Testis (tissue), 2 donors: ENCODE measurements at regions not wholly inside any gene's neighbourhood (a gene's known extent, or its start where the extent isn't known, plus 50 kb on each side); places are given as distances from the start of the nearest gene placed in this dataset.

ENCODE experiments used
- DNase-seq: peaks from one replicate; pipeline ENCODE4 v3.0.0-alpha.2; 2019
- H3K27ac ChIP-seq, 2 donors: fragments of 200-600 bp; sonication (generic); one replicate each; pipeline ENCODE4 v1.5.1; 2019
- H3K27me3 ChIP-seq: fragments of 200-600 bp; sonication (generic); one replicate; pipeline ENCODE4 v1.5.1; 2019
- H3K36me3 ChIP-seq: fragments of 200-600 bp; sonication (generic); one replicate; pipeline ENCODE4 v1.5.1; 2017; ENCODE audit warnings: low read depth; ENCODE audit errors: missing control alignments
- H3K4me1 ChIP-seq: fragments of 200-600 bp; sonication (generic); one replicate; pipeline ENCODE4 v1.5.1; 2019
- H3K4me3 ChIP-seq, 2 donors: fragments of 200-600 bp; sonication (generic); one replicate each; pipeline ENCODE4 v1.5.1; 2017 to 2019
- H3K9me3 ChIP-seq: fragments of 200-600 bp; sonication (generic); one replicate; pipeline ENCODE4 v1.5.1; 2017
- POLR2A ChIP-seq: fragments of 450-650 bp; IDR thresholded peaks from one replicate; pipeline ENCODE4 v1.6.1; 2017; ENCODE audit warnings: antibody characterized with exemption, mild to moderate bottlenecking, moderate library complexity
- WGBS, 2 donors: methylation state at CpG; one replicate each; pipeline ENCODE4 v1.1.5; 2018; 5-methylcytosine and 5-hydroxymethylcytosine counted together
- intact Hi-C: fragments of 100-400 bp; cut with DNase I; formaldehyde crosslinking; loops from one replicate; pipeline ENCODE4 v1.15.1; 2023; ENCODE audit warnings: low total_unique reads
- TF ChIP-seq, protein P1 (sequence below), 3 experiments: fragments of 450-650 bp in 2 of 3; fragments of 200-600 bp in 1 of 3; sonication (generic) in 1 of 3; IDR thresholded peaks; one replicate each; pipeline ENCODE4 v1.5.1; 2016 to 2019; ENCODE audit warnings: antibody characterized with exemption in 3 of 3, mild to moderate bottlenecking in 2 of 3, moderate library complexity in 1 of 3

DNA sequence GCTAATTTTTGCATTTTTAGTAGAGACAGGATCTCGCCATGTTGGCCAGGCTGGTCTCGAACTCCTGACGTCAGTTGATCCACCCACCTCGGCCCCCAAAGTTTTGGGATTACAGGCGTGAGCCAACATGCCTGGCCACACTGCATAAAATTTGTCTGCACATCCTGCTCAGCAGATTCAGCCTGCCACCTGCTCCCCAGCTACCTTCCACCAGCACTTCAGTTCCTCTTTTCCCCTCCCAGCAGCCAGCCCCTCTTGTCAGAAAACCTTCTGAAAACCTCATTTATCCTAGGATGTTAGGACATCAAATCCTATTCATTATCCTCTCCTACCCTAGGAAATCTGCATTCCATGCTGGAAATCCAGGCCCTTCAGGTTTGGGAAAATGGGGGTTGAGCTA is 78.2 kb upstream of the CALM2 start:
- Histone ChIP-seq H3K36me3 (no peaks in the 10 kb centered on the region), H3K27me3 (no peaks in the 10 kb centered on the region), H3K4me1 (no peaks in the 10 kb centered on the region), H3K27ac (no peak overlapping the region), H3K9me3 (no peaks in the 10 kb centered on the region), H3K4me3 (no peak overlapping the region)
- no peak for DNase-seq
- WGBS, 2 donors: 73 to 95% methylated on average over 5 of the region's 5 CpGs
- TF ChIP-seq POLR2A: no peak
- TF ChIP-seq, protein P1, sequence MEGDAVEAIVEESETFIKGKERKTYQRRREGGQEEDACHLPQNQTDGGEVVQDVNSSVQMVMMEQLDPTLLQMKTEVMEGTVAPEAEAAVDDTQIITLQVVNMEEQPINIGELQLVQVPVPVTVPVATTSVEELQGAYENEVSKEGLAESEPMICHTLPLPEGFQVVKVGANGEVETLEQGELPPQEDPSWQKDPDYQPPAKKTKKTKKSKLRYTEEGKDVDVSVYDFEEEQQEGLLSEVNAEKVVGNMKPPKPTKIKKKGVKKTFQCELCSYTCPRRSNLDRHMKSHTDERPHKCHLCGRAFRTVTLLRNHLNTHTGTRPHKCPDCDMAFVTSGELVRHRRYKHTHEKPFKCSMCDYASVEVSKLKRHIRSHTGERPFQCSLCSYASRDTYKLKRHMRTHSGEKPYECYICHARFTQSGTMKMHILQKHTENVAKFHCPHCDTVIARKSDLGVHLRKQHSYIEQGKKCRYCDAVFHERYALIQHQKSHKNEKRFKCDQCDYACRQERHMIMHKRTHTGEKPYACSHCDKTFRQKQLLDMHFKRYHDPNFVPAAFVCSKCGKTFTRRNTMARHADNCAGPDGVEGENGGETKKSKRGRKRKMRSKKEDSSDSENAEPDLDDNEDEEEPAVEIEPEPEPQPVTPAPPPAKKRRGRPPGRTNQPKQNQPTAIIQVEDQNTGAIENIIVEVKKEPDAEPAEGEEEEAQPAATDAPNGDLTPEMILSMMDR (IDR thresholded peaks at IDR 0.05): no peak
- intact Hi-C loops: no loop called here

DNA sequence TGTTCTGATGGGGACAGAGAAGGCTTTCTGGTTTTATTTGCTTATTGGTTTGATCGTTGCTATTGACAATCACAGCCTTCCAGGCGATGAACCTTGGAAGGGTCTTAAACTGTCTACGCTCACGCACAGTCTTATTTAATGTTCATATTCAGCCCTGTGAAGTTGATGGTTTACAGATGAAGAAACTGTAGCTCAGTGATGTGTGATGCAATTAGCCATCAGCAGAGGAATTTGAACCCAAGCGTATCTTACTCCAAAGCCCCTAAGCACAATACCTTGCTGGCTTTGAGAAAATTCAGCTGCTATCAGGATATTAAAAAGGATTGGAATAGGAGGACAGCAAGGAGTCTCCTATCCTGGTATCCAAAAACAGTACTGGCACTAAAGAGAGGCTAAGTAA is 77.1 kb upstream of the CALM2 start:
- no peaks in the 10 kb centered on the region for H3K27me3 ChIP-seq
- no peak overlapping the region for H3K27ac ChIP-seq
- H3K9me3 ChIP-seq: no peaks in the 10 kb centered on the region
- 80 to 97% methylated on average over 5 of the region's 5 CpGs for WGBS, 2 donors
- H3K36me3 ChIP-seq: no peaks in the 10 kb centered on the region
- TF ChIP-seq POLR2A: no peak
- H3K4me3 ChIP-seq: no peak overlapping the region
- no peak for DNase-seq
- no peaks in the 10 kb centered on the region for H3K4me1 ChIP-seq
- intact Hi-C loops: no loop called here

DNA sequence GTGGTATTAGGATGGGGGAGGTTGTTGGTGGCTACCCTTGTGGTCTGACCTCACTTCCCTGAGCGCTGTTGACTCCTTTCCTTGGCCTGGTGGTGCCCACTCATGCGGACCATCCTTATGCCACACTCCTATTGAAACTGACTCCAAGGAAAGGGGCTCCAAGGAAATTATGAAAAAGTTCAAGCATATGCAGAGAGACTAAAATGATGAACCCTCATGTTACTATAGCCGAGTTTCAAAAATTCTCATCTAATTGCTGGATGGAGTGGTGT is 75.0 kb upstream of the CALM2 start:
- 91 to 92% methylated on average over 3 of the region's 3 CpGs for WGBS, 2 donors
- TF ChIP-seq POLR2A: no peak
- TF ChIP-seq, protein P1 (IDR thresholded peaks at IDR 0.05): no peak
- Histone ChIP-seq H3K4me1 (no peaks in the 10 kb centered on the region), H3K36me3 (no peaks in the 10 kb centered on the region), H3K27ac (no peak overlapping the region), H3K27me3 (no peaks in the 10 kb centered on the region), H3K4me3 (no peak overlapping the region), H3K9me3 (no peaks in the 10 kb centered on the region)
- intact Hi-C loops: no loop called here
- no peak for DNase-seq

DNA sequence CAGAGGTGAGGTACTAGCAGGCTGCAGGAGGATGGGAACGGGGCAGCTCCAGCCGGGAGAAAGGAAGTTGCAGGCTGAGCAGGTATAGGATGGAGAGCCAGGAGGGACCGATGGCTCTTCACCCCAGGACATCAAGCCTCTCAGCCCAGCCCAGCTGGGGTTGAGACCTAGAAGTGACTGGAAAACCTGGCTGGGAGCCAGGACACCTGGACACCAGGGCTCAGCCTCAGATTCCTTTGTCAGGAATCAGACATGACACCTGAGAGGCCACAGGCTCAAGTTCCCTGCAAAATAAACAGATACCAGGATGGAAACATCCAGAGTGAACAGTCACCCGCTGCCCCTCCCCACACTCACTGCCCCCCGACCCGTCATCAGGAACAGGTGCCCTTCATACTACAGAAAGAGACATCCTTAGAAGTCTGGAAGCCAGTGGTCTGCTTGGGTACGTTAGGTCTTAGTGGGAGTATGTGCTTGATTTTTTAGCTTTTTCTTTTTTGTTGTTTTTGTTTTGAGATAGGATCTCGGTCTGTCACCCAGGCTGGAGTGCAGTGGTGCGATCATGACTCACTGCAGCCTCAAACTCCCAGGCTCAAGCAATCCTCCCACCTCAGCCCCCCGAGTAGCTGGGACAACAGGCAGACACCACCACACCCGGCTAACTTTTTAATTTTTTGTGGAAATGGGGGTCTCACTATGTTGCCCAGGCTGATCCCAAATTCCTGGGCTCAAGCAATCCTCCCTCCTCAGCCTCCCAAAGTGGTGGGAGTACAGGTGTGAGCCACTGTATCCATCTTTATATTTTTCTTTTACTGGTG is 74.5 kb upstream of the CALM2 start:
- intact Hi-C loops: no loop called here
- Histone ChIP-seq H3K4me1 (no peaks in the 10 kb centered on the region), H3K4me3 (no peak overlapping the region), H3K36me3 (no peaks in the 10 kb centered on the region), H3K9me3 (no peaks in the 10 kb centered on the region), H3K27me3 (no peaks in the 10 kb centered on the region), H3K27ac (no peak overlapping the region)
- no peak for TF ChIP-seq POLR2A
- TF ChIP-seq, protein P1 (IDR thresholded peaks at IDR 0.05): no peak
- DNase-seq: no peak
- WGBS, 2 donors: 79 to 89% methylated on average over 11 of the region's 11 CpGs

DNA sequence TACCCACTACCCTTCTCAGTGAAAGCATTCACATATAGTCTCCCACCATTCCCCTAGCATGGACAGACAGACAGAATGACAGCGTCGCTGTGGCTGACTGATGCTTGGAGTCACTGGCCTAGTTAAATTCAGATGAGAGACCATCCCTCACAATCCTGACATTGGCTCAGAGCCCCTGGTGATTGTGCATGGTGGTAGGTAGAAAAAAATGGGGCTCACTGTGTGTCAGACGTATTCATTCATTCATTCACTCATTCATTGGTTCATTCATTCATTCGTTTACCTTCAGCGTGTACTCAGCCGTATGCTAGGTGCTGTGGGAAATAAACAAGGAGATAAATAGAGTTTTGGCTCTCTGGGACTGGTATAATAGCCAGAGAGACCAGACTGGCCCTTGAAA is 73.6 kb upstream of the CALM2 start:
- Histone ChIP-seq H3K27ac (no peak overlapping the region), H3K36me3 (no peaks in the 10 kb centered on the region), H3K9me3 (no peaks in the 10 kb centered on the region), H3K27me3 (no peaks in the 10 kb centered on the region), H3K4me3 (no peak overlapping the region), H3K4me1 (no peaks in the 10 kb centered on the region)
- whole genome bisulfite sequencing, 2 donors: 96 to 98% methylated on average over 6 of the region's 6 CpGs
- no peak for DNase-seq
- intact Hi-C loops: no loop called here
- TF ChIP-seq, protein P1 (IDR thresholded peaks at IDR 0.05): no peak
- no peak for TF ChIP-seq POLR2A
